Fibroblast of mammary gland (primary cell): ENCODE measurements at regions not wholly inside any gene's neighbourhood (a gene's known extent, or its start where the extent isn't known, plus 50 kb on each side); places are given as distances from the start of the nearest gene placed in this dataset.
"Not testable (repeated sequence)": the region's sequence is repeated elsewhere in the genome, so short reads cannot be mapped to it uniquely, and the experiment has no call there.

Source experiments
- DNase-seq: peaks from one replicate; pipeline ENCODE4 v3.0.0-alpha.2; 2010; ENCODE audit warnings: low read depth
- H3K4me3 ChIP-seq: 2 replicates; pipeline ENCODE4 v1.5.1; 2011; ENCODE audit warnings: low read depth, mild to moderate bottlenecking, low read length, moderate library complexity; ENCODE audit not compliant: control insufficient read depth
- TF ChIP-seq, protein P1 (sequence below): conservative IDR thresholded peaks from 2 replicates; pipeline ENCODE4 v1.5.1; 2011; ENCODE audit warnings: low read depth, low read length, inconsistent platforms; ENCODE audit not compliant: control insufficient read depth, insufficient read depth

DNA sequence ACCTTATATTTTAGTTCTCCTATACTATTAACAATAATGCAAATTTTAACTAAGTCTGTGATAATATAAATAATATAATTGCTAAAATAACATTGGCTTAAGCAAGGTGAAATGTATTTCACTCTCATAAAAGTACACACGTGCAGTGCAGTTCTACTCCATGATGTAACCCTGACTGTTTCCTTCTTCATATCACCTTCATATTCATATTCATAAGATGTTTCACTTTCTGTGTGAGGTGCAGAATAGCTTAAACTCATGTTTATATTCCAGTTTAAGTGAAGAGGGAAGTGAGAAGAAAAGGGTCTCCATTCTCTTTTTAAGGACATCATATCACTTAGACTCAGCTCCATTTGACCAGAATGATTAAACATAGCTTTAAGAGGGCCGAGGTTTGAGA lies 1810.0 kb upstream of the PCDH10 start:
- no peak for DNase-seq
- TF ChIP-seq, protein P1, sequence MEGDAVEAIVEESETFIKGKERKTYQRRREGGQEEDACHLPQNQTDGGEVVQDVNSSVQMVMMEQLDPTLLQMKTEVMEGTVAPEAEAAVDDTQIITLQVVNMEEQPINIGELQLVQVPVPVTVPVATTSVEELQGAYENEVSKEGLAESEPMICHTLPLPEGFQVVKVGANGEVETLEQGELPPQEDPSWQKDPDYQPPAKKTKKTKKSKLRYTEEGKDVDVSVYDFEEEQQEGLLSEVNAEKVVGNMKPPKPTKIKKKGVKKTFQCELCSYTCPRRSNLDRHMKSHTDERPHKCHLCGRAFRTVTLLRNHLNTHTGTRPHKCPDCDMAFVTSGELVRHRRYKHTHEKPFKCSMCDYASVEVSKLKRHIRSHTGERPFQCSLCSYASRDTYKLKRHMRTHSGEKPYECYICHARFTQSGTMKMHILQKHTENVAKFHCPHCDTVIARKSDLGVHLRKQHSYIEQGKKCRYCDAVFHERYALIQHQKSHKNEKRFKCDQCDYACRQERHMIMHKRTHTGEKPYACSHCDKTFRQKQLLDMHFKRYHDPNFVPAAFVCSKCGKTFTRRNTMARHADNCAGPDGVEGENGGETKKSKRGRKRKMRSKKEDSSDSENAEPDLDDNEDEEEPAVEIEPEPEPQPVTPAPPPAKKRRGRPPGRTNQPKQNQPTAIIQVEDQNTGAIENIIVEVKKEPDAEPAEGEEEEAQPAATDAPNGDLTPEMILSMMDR, result no peak
- H3K4me3 ChIP-seq, result no peak overlapping the region

DNA sequence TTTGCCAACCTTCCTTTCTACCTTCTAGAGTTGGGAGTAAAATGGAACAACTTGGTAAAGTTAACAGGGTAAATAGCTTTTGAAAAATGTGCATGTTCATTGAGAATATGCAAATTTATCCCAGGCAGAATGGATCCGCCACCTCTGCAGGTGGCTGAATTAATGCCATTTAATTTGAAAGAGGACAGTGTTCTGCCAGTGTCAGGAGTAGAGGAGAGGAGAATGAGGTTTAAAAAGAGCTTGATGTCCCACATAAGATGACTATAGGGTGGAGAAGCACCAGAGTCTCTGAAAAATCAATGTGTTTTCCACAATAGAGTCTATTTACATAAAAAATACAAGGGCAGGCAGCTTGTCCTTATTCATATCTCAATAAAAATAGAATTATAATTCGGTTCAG lies 1804.3 kb upstream of the PCDH10 start:
- TF ChIP-seq, protein P1, result no peak
- no peak for DNase-seq
- no peak overlapping the region for H3K4me3 ChIP-seq

DNA sequence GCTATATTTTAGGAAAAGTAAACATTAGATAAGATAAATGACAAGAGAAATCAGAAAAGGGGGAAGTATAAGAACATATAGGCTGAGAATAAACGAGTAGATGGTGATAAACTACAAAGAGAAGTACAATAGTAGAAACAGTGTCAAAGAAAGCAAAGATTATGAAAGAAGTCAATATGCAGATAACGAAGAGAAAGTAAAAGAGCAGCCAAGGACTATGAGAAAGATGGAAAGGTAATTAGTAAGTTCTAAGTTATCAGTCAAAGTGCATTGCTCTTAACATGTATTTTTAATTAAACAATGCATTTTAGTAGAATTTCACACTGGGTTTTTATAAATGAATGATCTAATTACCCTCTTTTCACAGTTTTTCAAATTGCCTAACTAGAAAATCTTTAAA lies 1801.3 kb upstream of the PCDH10 start:
- H3K4me3 ChIP-seq, result no peak overlapping the region
- TF ChIP-seq, protein P1, result no peak
- DNase-seq, result no peak

DNA sequence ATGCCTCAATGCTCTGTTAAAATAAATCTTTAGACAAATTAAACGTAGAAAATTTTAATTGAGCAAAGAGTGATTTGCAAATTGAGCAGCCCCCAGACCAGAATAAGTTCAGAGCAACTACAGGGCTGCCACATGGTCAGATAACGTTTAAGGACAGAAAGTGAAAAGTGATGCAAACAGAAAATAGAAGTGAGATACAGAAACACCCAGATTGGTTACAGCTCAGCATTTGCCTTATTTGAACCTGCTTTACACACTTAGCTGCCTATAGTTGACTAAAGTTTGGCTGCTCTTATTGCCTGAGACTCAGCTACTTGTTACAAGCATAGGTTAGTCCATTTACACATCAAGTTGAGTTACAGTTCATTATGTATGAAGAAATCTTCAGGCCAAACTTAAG lies 1800.8 kb upstream of the PCDH10 start:
- no peak for DNase-seq
- TF ChIP-seq, protein P1, result no peak
- H3K4me3 ChIP-seq, result no peak overlapping the region

- not testable (repeated sequence) for H3K4me3 ChIP-seq, DNase-seq
Observed at GRCh38 chr4:131352371-131352770, 1796.7 kb upstream of the PCDH10 start.

GRCh38 chr4:131366714-131367113 lies 1782.4 kb upstream of the PCDH10 start:
- no peak for DNase-seq
- TF ChIP-seq, protein P1, result no peak

DNA sequence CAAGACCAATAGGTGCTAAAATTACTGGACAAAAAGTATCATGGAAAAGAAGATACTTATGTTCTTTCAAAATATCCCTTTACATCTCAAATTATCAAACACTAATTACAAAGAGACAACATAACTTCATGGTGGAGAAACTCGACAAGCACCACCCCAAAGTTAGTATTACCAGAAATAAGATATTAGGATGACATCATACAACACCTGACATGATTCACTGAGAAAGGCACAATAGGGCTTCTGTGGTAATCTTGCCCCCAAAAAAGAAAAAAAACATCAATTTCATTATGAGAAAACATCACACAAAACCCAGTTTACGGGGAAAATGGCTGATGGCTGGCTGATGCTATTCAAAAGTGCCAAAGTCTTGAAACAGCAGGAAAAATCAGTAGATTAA lies 1781.7 kb upstream of the PCDH10 start:
- TF ChIP-seq, protein P1, result no peak
- no peak for DNase-seq

More at GRCh38 chr4:131366714-131367113, 1782.4 kb upstream of the PCDH10 start:
- H3K4me3 ChIP-seq, result no peak overlapping the region

DNA sequence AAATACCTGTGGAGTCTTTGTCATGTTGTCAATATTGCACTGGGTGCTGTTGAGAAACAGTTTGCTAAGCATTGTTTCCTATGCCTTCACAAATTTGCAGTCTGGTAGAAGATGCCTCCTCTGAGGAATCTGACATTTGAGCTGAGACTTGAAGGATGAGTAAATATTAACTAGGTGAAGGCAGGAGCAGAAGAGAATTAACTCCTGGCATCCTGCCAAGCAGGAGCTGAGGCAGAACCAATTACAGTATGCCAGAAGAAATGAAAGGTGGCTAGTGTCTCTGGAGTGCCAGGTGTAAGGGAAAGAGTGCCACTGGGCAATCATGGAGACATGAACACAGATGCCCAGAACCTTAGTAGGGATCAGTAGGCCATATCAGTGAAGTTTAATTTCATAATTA lies 1778.2 kb upstream of the PCDH10 start:
- DNase-seq, result no peak
- H3K4me3 ChIP-seq, result no peak overlapping the region
- TF ChIP-seq, protein P1, result no peak

More for the DNA sequence above, 1781.7 kb upstream of the PCDH10 start:
- H3K4me3 ChIP-seq, result no peak overlapping the region
